ENCODE measurements at regions not wholly inside any gene's neighbourhood (a gene's known extent, or its start where the extent isn't known, plus 50 kb on each side); places are given as distances from the start of the nearest gene placed in this dataset.

DNA sequence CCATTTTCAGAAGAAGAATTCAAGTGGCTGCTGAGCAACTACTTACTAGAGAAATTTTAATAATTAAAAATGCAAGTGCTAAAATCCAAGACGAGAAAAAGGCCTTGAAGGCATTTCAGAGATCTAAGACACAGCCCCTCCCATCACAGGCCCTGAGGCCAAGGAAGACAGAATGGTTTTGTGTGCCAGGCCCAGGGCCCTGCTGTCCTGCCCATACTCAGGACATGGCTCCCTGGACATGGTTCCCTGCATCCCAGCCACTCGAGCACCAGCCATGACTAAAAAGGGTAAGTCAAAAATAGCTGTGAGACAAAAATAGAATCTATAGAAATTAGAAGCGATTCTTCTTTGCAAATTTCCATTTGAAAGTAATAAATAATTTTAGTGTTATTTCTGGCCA, 364.9 kb downstream of the COL12A1 start:
- no peak for DNase-seq (ENCODE audit: low read depth)
- in situ Hi-C loops (cut with HindIII; ENCODE audit: low pct_unique_long_range_greater_than_20kb, low sequenced_read_pairs) = no loop called here

DNA sequence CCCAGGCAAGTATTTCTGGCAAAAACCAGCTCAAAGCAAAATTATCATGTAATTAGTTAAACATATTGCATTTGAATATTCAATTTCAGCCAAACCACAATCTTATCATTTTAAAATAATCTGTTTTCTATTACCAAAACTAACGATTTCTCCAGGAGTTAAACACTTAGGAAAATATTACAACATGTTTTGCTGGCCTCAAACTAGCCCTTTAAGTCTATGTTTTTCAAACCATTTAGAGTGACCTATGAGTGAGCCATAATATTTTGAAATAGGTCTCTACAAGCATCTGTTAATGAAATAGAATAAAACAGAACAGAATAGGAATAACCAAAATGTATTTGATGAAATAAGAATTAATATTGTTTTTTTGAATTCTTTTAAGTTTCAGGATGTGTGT, 370.9 kb downstream of the COL12A1 start:
- in situ Hi-C loops (cut with HindIII; ENCODE audit: low pct_unique_long_range_greater_than_20kb, low sequenced_read_pairs) = no loop called here

DNA sequence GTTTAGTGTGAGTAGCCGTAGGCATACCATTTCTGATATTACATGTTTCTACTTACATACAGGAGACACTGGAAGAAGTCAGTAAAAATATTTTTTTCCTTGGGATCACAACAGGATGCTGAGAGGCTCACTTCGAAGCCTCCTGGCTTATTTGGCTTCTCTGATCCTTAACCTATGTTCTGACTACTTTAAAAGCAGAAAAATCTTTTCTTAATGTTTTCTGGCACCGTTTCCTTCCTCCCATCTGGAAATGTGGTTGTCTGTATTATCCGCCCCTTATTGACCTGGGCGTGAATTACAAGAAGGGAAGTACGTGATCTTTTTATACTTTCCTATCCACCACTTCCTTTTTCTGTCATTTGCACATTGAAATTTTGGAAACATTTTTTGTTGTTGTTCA, 379.6 kb downstream of the COL12A1 start:
- DNase-seq (ENCODE audit: low read depth) = no peak
- in situ Hi-C loops (cut with HindIII; ENCODE audit: low pct_unique_long_range_greater_than_20kb, low sequenced_read_pairs) = no loop called here

More for the DNA sequence above, 370.9 kb downstream of the COL12A1 start:
- no peak for DNase-seq (ENCODE audit: low read depth)

DNA sequence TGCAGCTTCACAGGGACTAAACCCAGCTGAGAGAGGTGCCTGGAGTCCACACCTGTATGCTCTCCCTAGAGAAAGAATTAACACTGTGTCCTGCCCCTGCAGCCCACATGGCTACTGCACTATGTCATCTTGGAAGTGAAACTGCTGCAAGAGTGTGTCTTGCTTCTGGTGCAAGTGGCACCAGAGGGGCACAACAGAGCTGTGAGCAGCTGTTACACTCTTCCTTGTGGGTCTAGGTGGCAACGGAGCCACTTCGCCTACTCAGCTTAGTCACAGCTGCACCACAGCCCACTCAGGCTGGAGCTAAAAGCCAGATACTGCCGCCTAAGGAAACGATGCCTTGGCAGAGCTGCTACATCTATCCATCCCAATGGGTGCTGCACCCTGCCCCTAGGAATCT, 391.4 kb downstream of the COL12A1 start:
- in situ Hi-C loops (cut with HindIII; ENCODE audit: low pct_unique_long_range_greater_than_20kb, low sequenced_read_pairs) = no loop called here
- DNase-seq (ENCODE audit: low read depth) = no peak

DNA sequence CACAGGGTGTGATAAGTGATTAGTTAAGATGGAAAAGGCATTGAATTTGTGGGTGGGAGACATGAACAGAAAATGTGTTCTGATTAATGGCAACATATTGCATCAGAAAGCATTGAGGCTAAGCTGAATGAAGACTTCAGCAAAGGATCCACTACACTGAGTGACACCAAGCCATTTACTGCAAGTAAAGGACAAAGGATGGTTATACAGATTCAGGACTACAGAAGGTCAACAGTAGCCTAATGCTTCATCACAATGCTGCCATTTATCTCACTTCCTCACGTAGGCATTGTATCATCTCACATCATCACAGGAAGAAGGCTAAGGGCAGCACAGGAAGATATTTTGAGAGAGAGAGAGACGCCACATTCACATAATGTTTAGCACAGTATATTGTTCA, 398.2 kb downstream of the COL12A1 start:
- DNase-seq (ENCODE audit: low read depth) = no peak
- in situ Hi-C loops (cut with HindIII; ENCODE audit: low pct_unique_long_range_greater_than_20kb, low sequenced_read_pairs) = no loop called here

DNA sequence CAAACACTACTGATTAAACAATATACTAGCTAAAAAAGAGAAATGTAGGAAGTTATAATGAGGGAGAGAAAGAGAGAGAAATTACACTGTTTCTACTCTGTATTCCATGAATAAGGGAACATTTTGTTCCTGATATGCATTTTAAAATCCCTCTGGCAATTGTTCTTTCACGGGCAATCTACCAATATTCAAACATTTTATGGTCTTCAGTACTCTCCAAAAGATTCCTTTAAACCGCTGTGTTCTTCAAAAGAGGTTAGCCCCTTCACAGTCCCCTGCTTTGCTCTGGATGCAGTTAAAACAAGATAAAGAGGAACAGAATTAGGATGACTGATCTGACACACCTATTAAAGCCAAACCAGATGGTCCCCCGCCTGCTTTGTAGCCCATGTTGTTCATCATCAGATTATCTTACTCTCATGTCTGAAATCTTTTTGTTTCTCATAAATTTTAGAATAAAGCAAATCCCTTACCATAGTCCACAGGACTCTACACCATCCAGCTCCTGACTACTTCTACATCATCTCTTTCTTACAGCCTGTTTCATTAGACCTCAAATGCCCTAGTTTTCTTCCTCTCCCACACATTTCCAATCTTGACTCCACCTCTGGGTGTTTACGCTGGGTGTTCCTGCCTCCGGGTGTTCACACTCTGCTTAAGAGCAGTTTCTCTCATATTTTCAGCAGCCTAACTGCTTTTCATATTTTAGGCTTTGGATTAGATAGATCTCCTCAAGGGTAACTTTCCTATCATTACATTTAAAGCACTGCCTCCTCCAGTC, 399.7 kb downstream of the COL12A1 start:
- in situ Hi-C loops (cut with HindIII; ENCODE audit: low pct_unique_long_range_greater_than_20kb, low sequenced_read_pairs) = no loop called here
- no peak for DNase-seq (ENCODE audit: low read depth)

DNA sequence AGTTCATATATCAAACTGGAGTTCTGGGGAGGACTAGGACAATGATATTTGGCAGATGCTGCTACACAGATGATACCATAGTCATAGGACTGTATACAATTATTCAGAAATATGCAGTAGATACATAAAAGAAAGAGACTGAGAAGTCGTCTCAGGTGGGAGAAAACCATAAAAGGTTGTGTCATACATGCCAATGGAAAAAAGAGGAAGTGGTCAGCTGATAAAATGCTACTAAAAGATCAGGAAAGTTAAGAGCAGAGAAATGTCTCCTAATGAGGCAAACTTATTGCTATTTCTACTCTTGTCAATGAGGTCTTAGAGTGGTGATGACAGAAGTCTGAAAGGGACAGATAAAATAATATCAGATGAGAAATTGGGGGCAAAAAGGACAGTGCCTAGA, 407.6 kb downstream of the COL12A1 start:
- DNase-seq (ENCODE audit: low read depth) = no peak
- in situ Hi-C loops (cut with HindIII; ENCODE audit: low pct_unique_long_range_greater_than_20kb, low sequenced_read_pairs) = no loop called here

DNA sequence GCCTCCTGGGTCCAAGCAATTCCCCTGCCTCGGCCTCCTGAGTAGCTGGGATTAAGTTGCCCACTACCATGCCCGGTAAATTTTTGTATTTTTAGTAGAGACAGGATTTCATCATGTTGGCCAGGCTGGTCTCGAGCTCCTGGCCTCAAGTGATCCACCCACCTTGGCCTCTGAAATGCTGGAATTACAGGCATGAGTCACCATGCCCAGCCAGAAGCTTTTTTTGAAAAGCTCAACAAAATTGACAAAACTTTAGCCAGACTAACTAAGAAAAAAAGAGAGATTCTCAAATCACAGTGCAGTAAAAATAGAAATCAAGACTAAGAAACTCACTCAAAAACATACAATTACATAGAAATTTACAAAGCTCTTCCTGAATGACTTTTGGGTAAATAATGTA, 420.6 kb downstream of the COL12A1 start:
- in situ Hi-C loops (cut with HindIII; ENCODE audit: low pct_unique_long_range_greater_than_20kb, low sequenced_read_pairs) = no loop called here
- no peak for DNase-seq (ENCODE audit: low read depth)

DNA sequence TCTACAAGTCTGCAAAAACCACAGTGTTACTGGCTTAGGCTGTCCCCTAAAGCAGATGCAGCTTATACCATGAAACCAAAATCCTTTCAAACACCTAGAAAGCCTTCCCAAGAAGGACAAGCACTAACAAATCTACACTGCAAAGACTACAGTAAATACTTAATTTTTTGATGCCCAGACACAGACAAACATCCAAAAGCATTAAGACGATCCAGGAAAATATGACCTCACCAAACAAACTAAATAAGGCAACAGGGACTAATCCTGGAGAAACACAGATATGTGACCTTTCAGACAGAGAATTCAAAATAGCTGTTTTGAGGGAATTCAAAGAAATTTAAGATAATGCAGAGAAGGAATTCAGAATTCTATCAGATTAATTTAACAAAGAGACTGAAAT, 423.5 kb downstream of the COL12A1 start:
- DNase-seq (ENCODE audit: low read depth) = no peak
- in situ Hi-C loops (cut with HindIII; ENCODE audit: low pct_unique_long_range_greater_than_20kb, low sequenced_read_pairs) = no loop called here

DNA sequence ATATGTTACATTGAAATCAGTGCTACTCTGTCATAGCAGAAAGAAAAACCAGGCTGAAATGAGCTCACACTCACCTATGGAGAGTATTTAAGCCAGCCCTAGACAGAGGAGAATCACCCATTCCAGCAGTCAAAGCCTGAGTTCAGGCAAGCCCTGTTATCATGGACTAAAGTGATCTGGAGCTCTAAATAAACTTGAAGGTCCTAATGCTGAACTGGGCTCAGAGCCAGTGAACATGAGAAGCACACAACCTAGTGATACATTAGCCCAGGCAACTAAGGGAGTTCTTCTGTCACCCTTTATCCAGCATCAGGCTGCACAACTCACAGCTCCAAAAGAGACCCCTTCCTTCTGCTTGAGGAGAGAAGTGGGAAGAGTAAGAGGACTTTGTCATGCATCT, 425.0 kb downstream of the COL12A1 start:
- in situ Hi-C loops (cut with HindIII; ENCODE audit: low pct_unique_long_range_greater_than_20kb, low sequenced_read_pairs) = no loop called here
- no peak for DNase-seq (ENCODE audit: low read depth)

DNA sequence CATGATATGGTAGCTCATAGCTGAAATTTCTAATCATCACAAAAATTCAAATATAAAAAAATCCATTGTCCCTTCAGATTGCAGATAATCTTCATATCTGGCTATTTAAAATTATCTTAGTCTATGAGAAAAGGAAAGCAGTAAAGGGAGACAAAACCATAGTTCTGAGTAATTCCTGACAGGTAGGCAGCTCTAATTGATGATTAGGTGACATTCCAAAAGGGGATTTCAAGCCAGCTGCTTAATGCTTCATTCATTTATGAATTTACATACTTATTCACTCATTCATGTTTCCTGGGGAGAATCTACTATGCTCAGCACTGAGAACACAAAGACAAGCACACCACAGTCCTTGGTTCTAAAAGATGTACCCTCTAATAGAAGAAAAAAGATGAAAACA, 437.1 kb downstream of the COL12A1 start:
- in situ Hi-C loops (cut with HindIII; ENCODE audit: low pct_unique_long_range_greater_than_20kb, low sequenced_read_pairs) = no loop called here

DNA sequence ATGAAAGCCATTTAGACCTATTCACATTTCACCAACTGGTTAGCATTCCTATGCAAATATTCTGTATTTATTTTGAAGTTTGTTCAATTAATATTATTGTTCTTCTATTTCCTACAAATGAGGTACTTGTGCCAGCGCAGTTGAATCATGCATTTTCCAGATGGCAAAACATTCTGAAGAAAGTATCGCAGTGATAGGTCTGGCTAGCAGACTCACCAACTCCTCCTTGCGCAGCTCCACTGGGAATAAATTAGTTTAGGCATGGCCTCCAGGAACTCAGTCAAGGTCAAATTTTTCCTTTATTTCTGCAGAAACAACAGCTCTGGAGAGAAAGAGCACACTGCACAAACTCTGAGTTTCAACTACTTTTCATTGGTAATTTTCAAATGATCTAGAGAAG, 437.7 kb downstream of the COL12A1 start:
- in situ Hi-C loops (cut with HindIII; ENCODE audit: low pct_unique_long_range_greater_than_20kb, low sequenced_read_pairs) = no loop called here
- no peak for DNase-seq (ENCODE audit: low read depth)

More for the DNA sequence above, 437.1 kb downstream of the COL12A1 start:
- no peak for DNase-seq (ENCODE audit: low read depth)

DNA sequence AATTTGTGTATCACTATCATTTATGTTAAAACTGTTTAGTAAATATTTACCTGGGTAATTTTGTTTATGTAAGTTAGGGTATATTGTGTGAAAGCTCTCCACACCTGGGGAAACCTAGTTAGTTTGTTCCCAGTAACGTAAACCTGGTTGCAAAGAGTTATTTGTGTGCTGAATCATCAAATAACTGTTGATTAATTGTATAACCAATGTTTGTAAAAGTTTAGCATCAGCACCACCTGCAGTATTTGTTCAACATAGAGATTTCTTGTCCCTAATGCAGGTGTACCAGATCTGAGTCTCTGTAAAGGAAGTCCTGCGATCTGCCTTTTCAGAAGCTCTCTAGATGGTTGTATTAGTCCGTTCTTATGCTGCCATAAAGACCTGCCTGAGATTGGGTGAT, 440.4 kb downstream of the COL12A1 start:
- in situ Hi-C loops (cut with HindIII; ENCODE audit: low pct_unique_long_range_greater_than_20kb, low sequenced_read_pairs) = no loop called here
- no peak for DNase-seq (ENCODE audit: low read depth)

DNA sequence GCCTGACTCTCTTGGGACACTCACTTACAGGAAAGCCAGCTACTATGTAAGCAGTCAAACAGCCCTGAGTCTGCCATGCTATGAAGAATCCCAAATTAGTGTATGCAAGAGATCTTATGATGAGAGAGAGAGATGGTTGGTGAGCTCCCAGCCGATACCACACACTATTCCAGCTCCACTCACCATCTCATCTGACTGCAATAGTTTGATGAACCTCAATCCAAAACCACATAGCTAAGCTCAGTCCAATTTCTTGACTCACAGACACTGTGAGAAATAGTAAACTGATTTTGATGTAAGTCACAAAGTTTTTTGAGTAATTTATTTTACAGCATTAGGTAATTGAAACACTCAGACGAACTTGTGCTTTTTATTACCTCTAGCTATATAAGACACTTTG, 441.4 kb downstream of the COL12A1 start:
- in situ Hi-C loops (cut with HindIII; ENCODE audit: low pct_unique_long_range_greater_than_20kb, low sequenced_read_pairs) = no loop called here
- no peak for DNase-seq (ENCODE audit: low read depth)

DNA sequence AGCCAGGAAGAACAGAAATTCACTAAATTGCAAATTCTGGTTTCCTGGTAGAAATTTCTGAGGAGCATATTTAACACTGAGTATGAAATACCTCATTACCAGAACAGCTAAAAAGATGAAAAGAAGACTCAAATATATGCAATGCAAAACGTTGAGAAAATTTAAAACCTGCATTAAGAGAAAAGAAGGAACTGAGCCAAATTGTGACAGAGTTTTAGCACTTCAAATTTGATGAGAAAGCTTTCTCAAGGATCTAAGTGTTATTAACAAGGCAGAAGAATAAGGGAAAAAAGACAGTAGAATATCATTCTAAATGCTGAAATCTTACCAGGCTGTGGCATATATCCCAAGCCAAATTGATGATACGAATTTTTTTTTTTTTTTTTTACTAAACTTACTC, 443.0 kb downstream of the COL12A1 start:
- in situ Hi-C loops (cut with HindIII; ENCODE audit: low pct_unique_long_range_greater_than_20kb, low sequenced_read_pairs) = no loop called here
- DNase-seq (ENCODE audit: low read depth) = no peak

DNA sequence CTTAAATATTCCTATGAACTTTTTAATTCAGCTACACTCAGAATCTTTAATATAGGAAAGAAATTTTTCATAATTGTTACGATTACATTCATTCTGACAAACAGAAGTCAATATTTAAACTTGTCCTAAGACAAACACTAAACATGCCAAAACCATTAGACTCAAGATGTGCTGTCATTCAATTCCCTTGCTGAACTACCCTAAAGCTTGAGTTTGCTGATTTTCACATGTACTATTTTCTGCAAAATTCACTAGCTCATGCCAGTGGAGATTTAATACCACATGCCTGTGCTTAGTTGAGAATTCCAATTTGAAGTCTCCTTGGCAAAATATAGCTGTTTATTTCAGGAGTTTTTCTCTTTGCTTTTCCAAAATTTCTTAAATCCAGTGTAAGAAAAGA, 448.0 kb downstream of the COL12A1 start:
- in situ Hi-C loops (cut with HindIII; ENCODE audit: low pct_unique_long_range_greater_than_20kb, low sequenced_read_pairs) = no loop called here

DNA sequence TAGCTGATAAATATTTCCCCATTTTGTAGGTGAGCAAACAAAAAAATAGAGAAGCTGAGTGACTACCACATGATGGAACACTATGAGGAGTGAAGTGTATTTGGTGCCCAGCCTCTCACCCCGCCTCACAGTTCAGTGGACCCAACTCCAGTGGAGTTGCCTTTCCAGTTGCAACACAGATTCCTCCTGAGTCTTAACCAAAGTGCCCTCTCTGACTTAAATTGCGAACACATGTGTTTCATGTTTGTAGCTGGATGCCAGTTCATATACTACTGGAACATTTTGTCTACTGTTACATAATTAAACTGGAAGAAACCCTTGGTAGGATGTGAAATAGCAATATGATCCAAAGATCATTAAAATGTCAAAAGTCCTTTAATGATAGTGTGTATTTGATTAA, 448.9 kb downstream of the COL12A1 start:
- in situ Hi-C loops (cut with HindIII; ENCODE audit: low pct_unique_long_range_greater_than_20kb, low sequenced_read_pairs) = no loop called here
- DNase-seq (ENCODE audit: low read depth) = no peak

More for the DNA sequence above, 448.0 kb downstream of the COL12A1 start:
- DNase-seq (ENCODE audit: low read depth) = no peak

DNA sequence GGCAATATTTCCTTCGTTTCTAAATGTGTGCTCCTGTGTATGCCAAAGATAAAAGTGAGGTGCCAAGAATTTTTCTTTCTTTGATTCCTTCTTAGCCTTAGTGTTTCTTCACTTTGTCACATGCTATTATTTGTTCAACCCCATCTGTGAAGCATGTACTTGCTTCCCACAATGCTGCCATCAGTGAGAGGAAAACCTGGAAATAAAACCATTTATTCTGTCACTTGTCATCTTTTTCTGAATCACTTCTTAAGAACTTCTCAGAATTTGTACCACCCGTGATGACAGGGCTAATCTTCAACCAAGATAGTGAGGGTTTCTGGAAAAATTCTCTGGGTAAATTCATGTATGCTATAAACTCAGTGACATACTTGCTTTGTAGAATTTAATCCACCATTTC, 450.1 kb downstream of the COL12A1 start:
- DNase-seq (ENCODE audit: low read depth) = no peak
- in situ Hi-C loops (cut with HindIII; ENCODE audit: low pct_unique_long_range_greater_than_20kb, low sequenced_read_pairs) = no loop called here

DNA sequence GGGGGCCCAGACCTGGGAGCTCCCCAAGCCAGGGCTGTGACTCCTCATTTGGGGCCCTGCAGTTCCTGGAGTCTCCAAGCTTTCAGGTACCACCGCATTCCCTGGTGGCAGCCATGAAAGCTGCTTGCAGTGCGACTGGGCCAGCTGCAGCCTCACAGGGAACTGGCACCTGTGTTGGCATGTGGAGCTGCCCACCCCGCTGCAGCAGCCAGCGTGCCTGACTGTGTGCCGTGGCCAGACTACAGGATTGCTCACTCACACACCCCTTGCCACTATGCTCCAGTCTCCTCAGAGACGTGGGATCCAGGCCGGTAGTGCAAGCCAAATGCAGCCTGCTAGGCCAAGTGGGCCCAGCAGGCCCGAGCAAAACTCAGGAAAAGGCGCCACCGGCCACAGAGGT, 450.7 kb downstream of the COL12A1 start:
- in situ Hi-C loops (cut with HindIII; ENCODE audit: low pct_unique_long_range_greater_than_20kb, low sequenced_read_pairs) = no loop called here
- no peak for DNase-seq (ENCODE audit: low read depth)

DNA sequence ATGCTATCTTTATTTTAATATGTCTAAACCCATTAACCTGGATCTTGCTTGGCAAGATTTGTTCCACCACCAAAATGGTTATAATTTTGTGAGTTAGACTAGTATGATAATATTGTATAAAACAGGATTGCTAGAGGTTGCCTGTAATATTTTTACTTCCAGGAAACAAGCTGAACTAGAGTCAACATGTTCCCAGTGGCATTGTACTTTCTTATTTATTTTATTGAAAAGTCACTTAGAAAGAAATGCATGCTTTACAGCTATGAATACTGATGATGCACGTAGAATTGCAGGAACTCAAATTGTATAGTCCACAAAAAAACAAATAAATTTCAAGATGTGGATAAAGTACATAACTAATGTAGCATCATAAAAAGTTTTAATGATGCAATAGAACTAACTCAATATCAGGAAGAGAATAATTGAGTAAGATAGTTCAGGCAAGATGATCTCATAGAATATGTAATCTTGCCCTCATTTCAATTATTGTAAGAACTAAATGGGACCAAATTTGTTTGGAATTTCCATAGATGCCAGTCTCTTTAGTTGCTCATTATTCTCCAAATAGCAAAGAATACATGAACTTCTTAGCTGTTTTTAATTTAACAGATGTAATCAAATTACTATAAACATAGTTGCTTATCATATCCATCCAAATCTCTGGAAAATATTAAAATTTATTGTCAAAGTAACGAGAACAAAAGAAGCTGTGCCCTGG, 451.8 kb downstream of the COL12A1 start:
- DNase-seq (ENCODE audit: low read depth) = no peak
- in situ Hi-C loops (cut with HindIII; ENCODE audit: low pct_unique_long_range_greater_than_20kb, low sequenced_read_pairs) = no loop called here
